Heart left ventricle (tissue), 16 donors: ENCODE measurements at regions not wholly inside any gene's neighbourhood (a gene's known extent, or its start where the extent isn't known, plus 50 kb on each side); places are given as distances from the start of the nearest gene placed in this dataset.

ENCODE experiments used
- ATAC-seq, 4 donors: fragments of 200-7000 bp; cut with Tn5 transposase; one replicate each; pipeline ENCODE4 v1.9.1; 2020 to 2022; ENCODE audit warnings: moderate library complexity in 4 of 4, mild to moderate bottlenecking in 3 of 4, moderate number of reproducible peaks in 1 of 4
- DNase-seq, 5 donors: peaks; one replicate each; pipeline ENCODE4 v3.0.0-alpha.2; 2020
- H3K27ac ChIP-seq, 12 donors: fragments of 200-600 bp; sonication (generic) in 4 of 12; one replicate each; pipeline versions ENCODE4 v1.5.0 to v1.8.0; 2016 to 2022; ENCODE audit warnings: mild to moderate bottlenecking in 2 of 12
- H3K27me3 ChIP-seq, 9 donors: fragments of 200-600 bp; sonication (generic) in 2 of 9; one replicate each; pipeline versions ENCODE4 v1.5.1 to v1.8.0; 2016 to 2022; ENCODE audit warnings: mild to moderate bottlenecking in 3 of 9
- H3K36me3 ChIP-seq, 9 donors: fragments of 200-600 bp; sonication (generic) in 2 of 9; one replicate each; pipeline versions ENCODE4 v1.5.0 to v1.8.0; 2018 to 2022; ENCODE audit warnings: mild to moderate bottlenecking in 2 of 9
- H3K4me1 ChIP-seq, 12 donors: fragments of 200-600 bp; sonication (generic) in 4 of 12; one replicate each; pipeline versions ENCODE4 v1.5.0 to v1.8.0; 2016 to 2022; ENCODE audit warnings: mild to moderate bottlenecking in 3 of 12
- H3K4me3 ChIP-seq, 12 donors: fragments of 200-600 bp; sonication (generic) in 4 of 12; one replicate each; pipeline versions ENCODE4 v1.5.0 to v1.8.0; 2017 to 2022; ENCODE audit warnings: mild to moderate bottlenecking in 9 of 12, moderate library complexity in 4 of 12
- H3K9me3 ChIP-seq, 12 donors: fragments of 200-600 bp; sonication (generic) in 4 of 12; one replicate each; pipeline versions ENCODE4 v1.5.0 to v1.8.0; 2016 to 2022; ENCODE audit warnings: mild to moderate bottlenecking in 1 of 12
- POLR2A ChIP-seq, 2 donors: fragments of 450-650 bp; IDR thresholded peaks; one replicate each; pipeline ENCODE4 v1.6.1; 2017; ENCODE audit warnings: antibody characterized with exemption in 2 of 2, mild to moderate bottlenecking in 2 of 2, moderate library complexity in 2 of 2
- WGBS, 4 donors: extraction: QIAGEN DNeasy Blood & Tissue Kit in 2 of 4; methylation state at CpG; one replicate each; pipeline versions ENCODE4 v1.1.5 to v1.1.7; 2013 to 2018; 5-methylcytosine and 5-hydroxymethylcytosine counted together
- intact Hi-C, 10 donors: fragments of 100-400 bp; cut with DNase I; formaldehyde crosslinking; loops; one replicate each; pipeline versions ENCODE4 v1.11.1 to v1.14.2; 2022
- TF ChIP-seq, protein P1 (sequence below), 12 donors: fragments of 200-600 bp; sonication (generic) in 4 of 12; IDR thresholded peaks; one replicate each; pipeline versions ENCODE4 v1.5.0 to v1.8.0; 2018 to 2022; ENCODE audit warnings: antibody characterized with exemption in 12 of 12, mild to moderate bottlenecking in 5 of 12
- donor health status: ischemic (EF 13 %, LVEDD 7.1; RV severe dilation, severe dysfunction).
- donor health status: healthy with polysubstance abuse.
- donor health status: DM: no; HTN: yes; CAD: no.
- donor health status: DM: no; HTN: no; CAD: no.
- donor health status: ischemic (EF 25% LVEDD 6.9; RV normal size, moderate dysfunction).
- donor health status: ischemic (EF 25% LVEDD 5.7; RV mildly dilated, moderate dysfunction).
- donor health status: healthy.
- donor health status: DM: yes; HTN: yes; CAD: no.
- donor health status: ischemic (EF 35%, LVEDD 5.7; RV mildly dilated, moderate dysfunction).
- donor health status: nonischemic (EF 11% LVEDD 7.7; RV severe dilation, severe dysfunction).
- donor health status: DM: yes; HTN: yes; CAD: no.
- donor health status: PGD.
- donor health status: ischemic (EF 29% LVEDD 5.4; RV normal size, mild dysfunction).
- donor health status: nonischemic (EF 23%, LVEDD 6.1; RV moderate dilation, normal function).

DNA sequence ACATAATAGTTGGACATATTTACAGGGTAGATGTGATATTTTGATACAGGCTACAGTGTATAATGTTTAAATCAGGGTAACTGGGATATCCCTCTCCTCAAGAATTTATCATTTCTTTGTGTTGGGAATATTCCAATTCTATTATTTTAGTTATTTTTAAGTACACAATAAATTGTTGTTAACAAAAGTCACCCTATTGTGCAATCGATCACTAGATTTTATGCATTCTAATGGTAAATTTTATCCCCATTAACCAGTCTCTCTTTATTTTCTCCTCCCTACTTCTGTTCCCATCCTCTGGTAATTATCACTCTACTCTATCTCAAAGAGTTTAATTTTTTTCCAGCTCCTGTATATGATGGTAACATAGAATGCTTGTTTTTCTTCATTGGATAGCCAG is 1631.9 kb upstream of the PABPC4L start:
- 73 to 83% (median 79%) methylated on average over 1 of the region's 1 CpG for WGBS, 4 donors
- DNase-seq (no peak), ATAC-seq (no peak)
- Histone ChIP-seq H3K27ac (no peak overlapping the region), H3K27me3 (no peaks in the 10 kb centered on the region), H3K4me1 (no peaks in the 10 kb centered on the region), H3K9me3 (peaks cover 0 to 6% (median 0%) of the 10 kb centered on the region in 12 donors), H3K4me3 (no peak overlapping the region), H3K36me3 (no peaks in the 10 kb centered on the region)
- intact Hi-C loops, result no loop called here
- TF ChIP-seq, protein P1, sequence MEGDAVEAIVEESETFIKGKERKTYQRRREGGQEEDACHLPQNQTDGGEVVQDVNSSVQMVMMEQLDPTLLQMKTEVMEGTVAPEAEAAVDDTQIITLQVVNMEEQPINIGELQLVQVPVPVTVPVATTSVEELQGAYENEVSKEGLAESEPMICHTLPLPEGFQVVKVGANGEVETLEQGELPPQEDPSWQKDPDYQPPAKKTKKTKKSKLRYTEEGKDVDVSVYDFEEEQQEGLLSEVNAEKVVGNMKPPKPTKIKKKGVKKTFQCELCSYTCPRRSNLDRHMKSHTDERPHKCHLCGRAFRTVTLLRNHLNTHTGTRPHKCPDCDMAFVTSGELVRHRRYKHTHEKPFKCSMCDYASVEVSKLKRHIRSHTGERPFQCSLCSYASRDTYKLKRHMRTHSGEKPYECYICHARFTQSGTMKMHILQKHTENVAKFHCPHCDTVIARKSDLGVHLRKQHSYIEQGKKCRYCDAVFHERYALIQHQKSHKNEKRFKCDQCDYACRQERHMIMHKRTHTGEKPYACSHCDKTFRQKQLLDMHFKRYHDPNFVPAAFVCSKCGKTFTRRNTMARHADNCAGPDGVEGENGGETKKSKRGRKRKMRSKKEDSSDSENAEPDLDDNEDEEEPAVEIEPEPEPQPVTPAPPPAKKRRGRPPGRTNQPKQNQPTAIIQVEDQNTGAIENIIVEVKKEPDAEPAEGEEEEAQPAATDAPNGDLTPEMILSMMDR (IDR thresholded peaks at IDR 0.05), result no peak
- TF ChIP-seq POLR2A (IDR thresholded peaks at IDR 0.05), result no peak

DNA sequence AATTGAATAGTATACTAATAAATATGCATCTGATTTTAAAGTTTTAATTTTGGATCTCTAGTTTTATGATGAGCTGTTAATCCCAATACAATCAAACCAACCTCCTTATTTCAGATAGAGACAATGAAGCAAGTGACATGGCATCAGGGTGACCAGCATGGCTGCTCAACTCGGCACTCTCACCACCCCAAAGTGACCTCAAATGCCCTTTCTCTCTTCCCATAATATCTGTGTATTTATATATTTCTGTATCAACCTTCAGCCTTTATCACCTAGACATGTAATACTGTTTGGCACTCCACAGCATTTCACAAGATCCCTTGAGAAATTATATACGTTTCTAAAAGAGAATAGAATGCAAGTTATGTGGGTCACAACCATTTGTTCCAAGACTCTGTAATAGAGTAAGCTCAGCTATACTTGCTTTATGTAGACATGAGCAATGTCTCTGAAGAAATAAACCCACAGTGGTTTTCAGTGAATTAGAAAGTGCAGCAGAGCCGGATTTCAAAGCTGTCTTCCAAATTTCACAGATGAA is 1623.2 kb upstream of the PABPC4L start:
- DNase-seq, result no peak
- Histone ChIP-seq H3K9me3 (no peaks in the 10 kb centered on the region), H3K27me3 (no peaks in the 10 kb centered on the region), H3K4me1 (no peaks in the 10 kb centered on the region), H3K4me3 (no peak overlapping the region), H3K36me3 (no peaks in the 10 kb centered on the region), H3K27ac (no peak overlapping the region)
- ATAC-seq, result no peak
- intact Hi-C loops, result no loop called here
- WGBS, 4 donors, result 40 to 60% (median 48%) methylated on average over 3 of the region's 3 CpGs
- TF ChIP-seq, protein P1 (IDR thresholded peaks at IDR 0.05), result no peak
- no peak for TF ChIP-seq POLR2A (IDR thresholded peaks at IDR 0.05)

DNA sequence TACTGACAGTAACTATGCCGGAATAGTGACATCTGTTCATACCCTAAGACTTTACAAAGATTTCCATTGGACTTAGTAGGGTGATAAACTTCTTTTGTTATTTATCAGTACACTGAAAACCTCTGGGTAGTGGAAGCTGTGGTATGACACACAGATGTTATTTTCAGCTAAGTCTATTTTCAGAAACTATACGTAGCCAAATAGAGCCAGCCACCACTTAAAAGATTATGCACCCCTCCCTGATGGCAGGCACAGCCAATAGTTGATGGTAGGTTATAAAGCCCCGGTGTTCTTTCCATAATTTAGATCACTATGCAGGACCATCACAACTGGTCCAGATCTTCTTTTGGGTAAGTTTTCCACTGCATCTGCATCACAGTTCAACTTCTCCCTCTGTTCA is 1603.2 kb upstream of the PABPC4L start:
- H3K27ac ChIP-seq, result no peak overlapping the region
- H3K27me3 ChIP-seq, result no peaks in the 10 kb centered on the region
- TF ChIP-seq POLR2A (IDR thresholded peaks at IDR 0.05), result no peak
- TF ChIP-seq, protein P1 (IDR thresholded peaks at IDR 0.05), result no peak
- DNase-seq, result no peak
- H3K36me3 ChIP-seq, result no peaks in the 10 kb centered on the region
- 37 to 50% (median 43%) methylated on average over 3 of the region's 3 CpGs for WGBS, 4 donors
- H3K9me3 ChIP-seq, result peaks cover 0 to 4% (median 0%) of the 10 kb centered on the region in 12 donors
- no peak for ATAC-seq
- H3K4me3 ChIP-seq, result no peak overlapping the region
- no peaks in the 10 kb centered on the region for H3K4me1 ChIP-seq
- intact Hi-C loops, result no loop called here

DNA sequence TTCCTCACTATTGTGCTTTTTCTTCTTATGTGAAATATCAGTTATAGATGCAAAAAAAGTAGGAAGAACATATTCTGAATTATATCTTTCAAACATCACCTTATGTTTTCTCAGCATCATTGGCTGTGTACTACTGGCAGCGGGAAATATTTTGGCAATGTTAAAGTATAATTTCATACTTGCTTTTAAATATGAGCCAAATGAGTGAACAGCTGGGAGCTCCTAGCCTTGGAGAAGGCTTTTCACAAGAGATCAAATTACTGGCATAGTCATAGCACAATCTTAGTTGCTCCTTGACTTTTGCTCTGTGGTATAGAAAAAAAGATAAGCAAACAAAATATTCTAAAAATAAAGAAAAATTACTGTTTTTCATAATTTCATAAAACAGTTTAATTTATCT is 1575.8 kb upstream of the PABPC4L start:
- whole genome bisulfite sequencing, 4 donors, result 57 to 88% (median 88%) methylated on average over 1 of the region's 1 CpG

More for the DNA sequence above, 1575.8 kb upstream of the PABPC4L start:
- TF ChIP-seq, protein P1 (IDR thresholded peaks at IDR 0.05), result no peak
- no peak for TF ChIP-seq POLR2A (IDR thresholded peaks at IDR 0.05)
- Histone ChIP-seq H3K27ac (no peak overlapping the region), H3K4me3 (no peak overlapping the region), H3K36me3 (no peaks in the 10 kb centered on the region), H3K27me3 (no peaks in the 10 kb centered on the region), H3K4me1 (no peaks in the 10 kb centered on the region), H3K9me3 (peaks cover 0 to 9% (median 0%) of the 10 kb centered on the region in 12 donors)
- DNase-seq (no peak), ATAC-seq (no peak)
- intact Hi-C loops, result no loop called here
